ENCODE measurements at regions not wholly inside any gene's neighbourhood (a gene's known extent, or its start where the extent isn't known, plus 50 kb on each side); places are given as distances from the start of the nearest gene placed in this dataset.
A peak's percentile ranks its signal among the peaks of the same experiment; 100 is the strongest.

DNA sequence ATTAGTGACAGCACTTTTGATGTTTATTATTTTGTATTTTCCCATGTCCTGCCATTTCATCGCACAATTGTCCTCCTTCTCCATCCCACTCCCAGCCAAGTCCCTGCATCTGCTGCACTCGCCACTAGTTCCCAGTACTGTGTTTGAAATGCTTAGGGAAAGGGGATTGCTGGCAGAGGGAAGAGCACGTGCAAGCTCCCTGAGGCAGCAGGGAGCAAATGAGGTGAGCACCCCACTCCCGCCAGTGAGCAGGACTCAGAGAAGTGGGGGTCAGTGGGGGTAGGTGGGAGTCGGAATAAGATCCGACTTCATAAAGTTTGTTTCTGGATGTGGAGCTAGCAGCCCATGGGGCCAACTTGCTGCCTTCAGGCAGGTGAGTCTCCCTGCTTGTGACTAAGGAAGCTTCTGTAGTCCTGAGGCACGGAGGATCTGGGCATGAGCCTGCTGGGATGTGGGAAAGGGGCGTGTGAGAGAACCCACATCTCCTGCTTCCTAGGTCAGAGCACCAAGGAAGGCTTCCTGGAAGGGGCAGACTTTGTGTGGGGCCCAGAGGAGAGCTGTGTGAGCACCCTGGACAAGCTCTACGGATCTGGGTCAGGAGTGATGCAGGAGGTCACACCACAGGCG, 99.7 kb upstream of the TLE3 start:
- Histone ChIP-seq H3K36me3 (ENCODE audit: control insufficient read depth, insufficient read depth, low read length) (no peaks in the 10 kb centered on the region), H3K23ac (ENCODE audit: low read depth, low read length) (no peak overlapping the region), H4K20me1 (ENCODE audit: insufficient read depth, low read length) (no peaks in the 10 kb centered on the region), H2BK5ac (ENCODE audit: low read depth, low read length, poor library complexity, severe bottlenecking) (no peak overlapping the region), H2BK120ac (ENCODE audit: low read depth, low read length) (no peak overlapping the region), H3K4ac (ENCODE audit: low read depth, low read length) (no peak overlapping the region), H3K56ac (ENCODE audit: extremely low read depth, insufficient read depth, low read length) (no peak overlapping the region), H3K4me2 (ENCODE audit: low read depth, low read length) (no peak overlapping the region), H3K9me1 (ENCODE audit: insufficient read depth, low read length) (0 out of 2 replicates have a peak, but pooled peaks cover 5% of the 10 kb centered on the region), H2BK20ac (ENCODE audit: low read depth, low read length) (no peak overlapping the region), H2AFZ (replicated peaks; ENCODE audit: low read length, poor library complexity) (no peak overlapping the region), H2BK15ac (ENCODE audit: low read depth, low read length) (no peak overlapping the region), H3K79me1 (ENCODE audit: low read depth in 1 of 2, low read length in 2 of 2) (no peaks in the 10 kb centered on the region), H2AK5ac (ENCODE audit: low read depth, low read length) (peak overlapping the region; percentile 46; the same call in 1 of the 2 replicates), H3K4me1 (ENCODE audit: control insufficient read depth, insufficient read depth, low read length) (peaks cover 14% of the 10 kb centered on the region), H3K27ac (ENCODE audit: insufficient read depth, low read length) (no peak overlapping the region), H3K14ac (replicated peaks; ENCODE audit: low read depth, low read length) (no peak overlapping the region), H3K18ac (ENCODE audit: low read depth, low read length) (no peak overlapping the region), H3K9ac (ENCODE audit: low read depth, low read length) (no peak overlapping the region), H4K91ac (ENCODE audit: insufficient read depth, low read depth, low read length) (no peak overlapping the region), H3K9me3 (ENCODE audit: control insufficient read depth, insufficient read depth, low read length) (no peaks in the 10 kb centered on the region), H3K4me3 (ENCODE audit: insufficient read depth, low read depth, low read length) (no peak overlapping the region), H3K27me3 (ENCODE audit: control insufficient read depth, insufficient read depth, low read length) (peaks cover 27% of the 10 kb centered on the region), H4K5ac (ENCODE audit: low read depth, low read length) (no peak overlapping the region), H2AK9ac (replicated peaks; ENCODE audit: low read depth, low read length, poor library complexity) (no peak overlapping the region), H4K8ac (ENCODE audit: low read depth in 2 of 2, low read length in 2 of 2) (no peak overlapping the region)
- intact Hi-C loops (cut with micrococcal nuclease): no loop called here
- BruUV-seq (replicated peaks): no TSS peak
- dilution Hi-C loops (cut with HindIII; ENCODE audit: low sequenced_read_pairs, unreplicated experiment): no loop called here
- 100% methylated on average over 2 of the region's 10 CpGs; no CpG with 5 or more reads in 1 of the 2 experiments for WGBS, 2 experiments (ENCODE audit: extremely low coverage in 2 of 2, insufficient read length in 1 of 2)
- TF ChIP-seq CHD1 (IDR thresholded peaks at IDR 0.05; ENCODE audit: low read depth, low read length): no peak
- TF ChIP-seq RAD21 (IDR thresholded peaks at IDR 0.05; ENCODE audit: low read length): no peak
- CTCF ChIA-PET: no interaction called here
- POLR2A ChIA-PET (ENCODE audit: unreplicated experiment): no interaction called here
- in situ Hi-C loops (cut with MboI; ENCODE audit: low sequenced_read_pairs): no loop called here
- ATAC-seq (ENCODE audit: low read depth) (no peak), DNase-seq (no peak)
